OCI-LY1 (cell line): ENCODE measurements at regions not wholly inside any gene's neighbourhood (a gene's known extent, or its start where the extent isn't known, plus 50 kb on each side); places are given as distances from the start of the nearest gene placed in this dataset.

Experiments used
- H2AFZ ChIP-seq: fragments of 200-600 bp; sonication (generic), shearing (Covaris generic); 2 replicates; pipeline ENCODE4 v1.6.0; 2014; ENCODE audit warnings: antibody characterized with exemption, mild to moderate bottlenecking, low read length
- H3F3A ChIP-seq: fragments of 200-600 bp; sonication (generic), shearing (Covaris generic); 2 replicates; pipeline ENCODE4 v1.6.0; 2014; ENCODE audit warnings: mild to moderate bottlenecking, antibody characterized with exemption, low read length, moderate library complexity; ENCODE audit not compliant: insufficient read depth
- H3K27ac ChIP-seq: fragments of 200-600 bp; sonication (generic); 2 replicates; pipeline ENCODE4 v1.5.1; 2014; ENCODE audit warnings: low read length, mixed run types, mild to moderate bottlenecking, low read depth; ENCODE audit not compliant: poor library complexity, severe bottlenecking
- H3K27me3 ChIP-seq: fragments of 200-600 bp; sonication (generic); 2 replicates; pipeline ENCODE4 v1.6.0; 2014; ENCODE audit warnings: antibody characterized with exemption, mild to moderate bottlenecking, low read length, moderate library complexity; ENCODE audit not compliant: insufficient read depth
- H3K36me3 ChIP-seq: fragments of 200-600 bp; sonication (generic); 2 replicates; pipeline ENCODE4 v1.6.1; 2014; ENCODE audit warnings: mild to moderate bottlenecking, antibody characterized with exemption, low read length, moderate library complexity, mixed read lengths; ENCODE audit not compliant: insufficient read depth
- H3K4me1 ChIP-seq: fragments of 200-600 bp; sonication (generic); 2 replicates; pipeline ENCODE4 v1.5.1; 2014; ENCODE audit warnings: mild to moderate bottlenecking, low read length, moderate library complexity; ENCODE audit not compliant: insufficient read depth, severe bottlenecking
- H3K4me2 ChIP-seq: fragments of 200-600 bp; sonication (generic), shearing (Covaris generic); 2 replicates; pipeline ENCODE4 v1.6.1; 2014; ENCODE audit warnings: low read length
- H3K4me3 ChIP-seq: fragments of 200-600 bp; sonication (generic); 2 replicates; pipeline ENCODE4 v1.5.1; 2014; ENCODE audit warnings: low read length, low read depth, mild to moderate bottlenecking, mixed read lengths; ENCODE audit not compliant: poor library complexity, severe bottlenecking
- H3K79me2 ChIP-seq: fragments of 200-600 bp; shearing (Covaris generic); 2 replicates; pipeline ENCODE4 v1.6.1; 2016; ENCODE audit warnings: mixed run types, low read length, mixed read lengths; ENCODE audit not compliant: insufficient read depth
- H3K9ac ChIP-seq: fragments of 200-600 bp; sonication (generic), shearing (Covaris generic); 2 replicates; pipeline ENCODE4 v1.6.1; 2014; ENCODE audit warnings: mild to moderate bottlenecking, low read length, mixed read lengths
- H3K9me2 ChIP-seq: fragments of 200-600 bp; sonication (generic), shearing (Covaris generic); 2 replicates; pipeline ENCODE4 v1.6.1; 2014; ENCODE audit warnings: low read depth, mild to moderate bottlenecking, low read length, mixed read lengths
- H3K9me3 ChIP-seq: fragments of 200-600 bp; shearing (Covaris generic); 2 replicates; pipeline ENCODE4 v1.6.1; 2014; ENCODE audit warnings: low read length, mixed read lengths
- H4K20me1 ChIP-seq: fragments of 200-600 bp; sonication (generic), shearing (Covaris generic); 2 replicates; pipeline ENCODE4 v1.6.0; 2016; ENCODE audit warnings: mild to moderate bottlenecking, low read length; ENCODE audit not compliant: insufficient read depth
- EZH2 ChIP-seq: fragments of 200-600 bp; sonication (generic), shearing (Covaris generic); IDR thresholded peaks from 2 replicates; pipeline ENCODE4 v1.8.0; 2017; ENCODE audit warnings: borderline replicate concordance, mixed run types, mild to moderate bottlenecking, antibody characterized with exemption, low read length, moderate library complexity, mixed read lengths
- TF ChIP-seq, protein P1 (sequence below): fragments of 200-600 bp; sonication (generic), shearing (Covaris generic); IDR thresholded peaks from 2 replicates; pipeline ENCODE4 v1.5.1; 2017; ENCODE audit warnings: mild to moderate bottlenecking, antibody characterized with exemption, low read length, moderate library complexity, mixed read lengths

GRCh38 chr4:177579649-177580048, 137.4 kb upstream of the AGA start:
- H3K79me2 ChIP-seq = no peaks in the 10 kb centered on the region
- no peaks in the 10 kb centered on the region for H4K20me1 ChIP-seq
- no peak overlapping the region for H3K4me2 ChIP-seq
- H2AFZ ChIP-seq = no peak overlapping the region
- no peaks in the 10 kb centered on the region for H3F3A ChIP-seq
- no peaks in the 10 kb centered on the region for H3K27me3 ChIP-seq
- no peaks in the 10 kb centered on the region for H3K36me3 ChIP-seq
- H3K27ac ChIP-seq = no peak overlapping the region
- no peaks in the 10 kb centered on the region for H3K9me2 ChIP-seq
- TF ChIP-seq, protein P1, sequence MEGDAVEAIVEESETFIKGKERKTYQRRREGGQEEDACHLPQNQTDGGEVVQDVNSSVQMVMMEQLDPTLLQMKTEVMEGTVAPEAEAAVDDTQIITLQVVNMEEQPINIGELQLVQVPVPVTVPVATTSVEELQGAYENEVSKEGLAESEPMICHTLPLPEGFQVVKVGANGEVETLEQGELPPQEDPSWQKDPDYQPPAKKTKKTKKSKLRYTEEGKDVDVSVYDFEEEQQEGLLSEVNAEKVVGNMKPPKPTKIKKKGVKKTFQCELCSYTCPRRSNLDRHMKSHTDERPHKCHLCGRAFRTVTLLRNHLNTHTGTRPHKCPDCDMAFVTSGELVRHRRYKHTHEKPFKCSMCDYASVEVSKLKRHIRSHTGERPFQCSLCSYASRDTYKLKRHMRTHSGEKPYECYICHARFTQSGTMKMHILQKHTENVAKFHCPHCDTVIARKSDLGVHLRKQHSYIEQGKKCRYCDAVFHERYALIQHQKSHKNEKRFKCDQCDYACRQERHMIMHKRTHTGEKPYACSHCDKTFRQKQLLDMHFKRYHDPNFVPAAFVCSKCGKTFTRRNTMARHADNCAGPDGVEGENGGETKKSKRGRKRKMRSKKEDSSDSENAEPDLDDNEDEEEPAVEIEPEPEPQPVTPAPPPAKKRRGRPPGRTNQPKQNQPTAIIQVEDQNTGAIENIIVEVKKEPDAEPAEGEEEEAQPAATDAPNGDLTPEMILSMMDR = no peak
- no peak for TF ChIP-seq EZH2
- no peak overlapping the region for H3K4me3 ChIP-seq
- H3K9ac ChIP-seq = no peak overlapping the region
- H3K4me1 ChIP-seq = no peaks in the 10 kb centered on the region
- H3K9me3 ChIP-seq = no peaks in the 10 kb centered on the region

DNA sequence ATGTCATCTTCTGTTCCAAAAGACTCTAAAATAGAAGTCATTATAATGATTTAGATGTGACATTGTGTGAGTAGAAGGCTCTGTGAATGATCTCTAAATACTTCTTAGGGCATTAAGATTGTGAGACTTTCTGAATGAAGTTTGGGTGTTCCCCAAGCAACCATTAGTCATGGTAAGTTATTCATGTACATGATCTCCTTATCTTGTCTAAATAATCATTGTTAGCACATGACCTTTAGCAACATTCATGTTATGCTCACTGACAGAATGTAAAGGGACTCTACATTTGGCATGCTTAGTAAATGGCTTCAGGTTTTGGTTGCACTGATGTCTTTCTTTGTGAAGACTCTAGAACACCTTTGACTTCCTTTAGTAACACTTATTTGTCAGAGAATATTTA, 140.8 kb upstream of the AGA start:
- Histone ChIP-seq H3K4me3 (no peak overlapping the region), H2AFZ (no peak overlapping the region), H3K4me1 (no peaks in the 10 kb centered on the region), H3K4me2 (no peak overlapping the region), H3F3A (no peaks in the 10 kb centered on the region), H3K9ac (no peak overlapping the region), H3K36me3 (no peaks in the 10 kb centered on the region), H3K79me2 (no peaks in the 10 kb centered on the region), H4K20me1 (no peaks in the 10 kb centered on the region), H3K27me3 (no peaks in the 10 kb centered on the region), H3K9me3 (no peaks in the 10 kb centered on the region), H3K27ac (no peak overlapping the region), H3K9me2 (no peaks in the 10 kb centered on the region)
- no peak for TF ChIP-seq EZH2
- TF ChIP-seq, protein P1 = no peak

DNA sequence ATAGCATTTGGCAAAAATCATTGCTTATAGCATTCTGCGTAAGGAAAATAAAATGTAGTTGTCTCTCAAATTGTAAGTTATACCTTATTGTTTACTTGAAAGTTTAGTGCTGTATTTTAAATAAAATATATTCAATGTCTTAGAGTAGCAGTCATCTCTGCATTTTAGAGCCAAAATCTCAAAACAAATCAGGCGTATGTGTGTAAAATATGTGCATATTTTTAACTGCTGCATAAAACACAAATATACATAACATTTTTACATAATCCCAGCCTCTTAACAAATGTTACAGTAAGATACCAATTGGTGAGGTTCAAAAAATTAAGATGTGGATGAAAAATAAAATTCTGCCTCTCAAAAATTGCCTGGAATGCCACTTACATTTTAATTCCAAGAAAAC, 145.8 kb upstream of the AGA start:
- TF ChIP-seq EZH2 = no peak
- TF ChIP-seq, protein P1 = no peak

More for the DNA sequence above, 145.8 kb upstream of the AGA start:
- H3K4me2 ChIP-seq = no peak overlapping the region
- H4K20me1 ChIP-seq = no peaks in the 10 kb centered on the region
- no peak overlapping the region for H3K27ac ChIP-seq
- no peaks in the 10 kb centered on the region for H3K79me2 ChIP-seq
- H3F3A ChIP-seq = no peaks in the 10 kb centered on the region
- no peak overlapping the region for H3K9ac ChIP-seq
- no peaks in the 10 kb centered on the region for H3K9me3 ChIP-seq
- no peaks in the 10 kb centered on the region for H3K4me1 ChIP-seq
- no peaks in the 10 kb centered on the region for H3K9me2 ChIP-seq
- no peaks in the 10 kb centered on the region for H3K27me3 ChIP-seq
- H2AFZ ChIP-seq = no peak overlapping the region
- no peaks in the 10 kb centered on the region for H3K36me3 ChIP-seq
- H3K4me3 ChIP-seq = no peak overlapping the region
